ENCODE measurements at regions not wholly inside any gene's neighbourhood (a gene's known extent, or its start where the extent isn't known, plus 50 kb on each side); places are given as distances from the start of the nearest gene placed in this dataset.

DNA sequence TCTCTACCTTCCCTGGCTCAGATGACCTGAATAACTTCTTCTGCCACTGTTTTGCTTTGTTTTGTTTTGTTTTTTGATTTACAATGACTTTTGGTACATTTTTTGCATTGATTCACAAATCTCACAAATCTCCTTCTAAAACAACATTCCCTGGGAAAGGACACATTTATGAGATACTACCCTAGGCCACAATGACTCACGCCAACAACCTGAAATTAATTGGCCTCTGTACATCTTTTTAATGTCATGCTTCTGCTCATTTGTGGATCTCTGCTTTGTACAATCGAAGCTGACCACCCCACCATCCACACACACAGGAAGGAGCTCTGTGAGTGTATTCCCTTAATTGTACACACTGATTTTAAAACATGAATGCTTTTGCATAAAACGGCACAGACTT is 156.7 kb upstream of the PFKP start (continued):
- TF ChIP-seq, protein P1, sequence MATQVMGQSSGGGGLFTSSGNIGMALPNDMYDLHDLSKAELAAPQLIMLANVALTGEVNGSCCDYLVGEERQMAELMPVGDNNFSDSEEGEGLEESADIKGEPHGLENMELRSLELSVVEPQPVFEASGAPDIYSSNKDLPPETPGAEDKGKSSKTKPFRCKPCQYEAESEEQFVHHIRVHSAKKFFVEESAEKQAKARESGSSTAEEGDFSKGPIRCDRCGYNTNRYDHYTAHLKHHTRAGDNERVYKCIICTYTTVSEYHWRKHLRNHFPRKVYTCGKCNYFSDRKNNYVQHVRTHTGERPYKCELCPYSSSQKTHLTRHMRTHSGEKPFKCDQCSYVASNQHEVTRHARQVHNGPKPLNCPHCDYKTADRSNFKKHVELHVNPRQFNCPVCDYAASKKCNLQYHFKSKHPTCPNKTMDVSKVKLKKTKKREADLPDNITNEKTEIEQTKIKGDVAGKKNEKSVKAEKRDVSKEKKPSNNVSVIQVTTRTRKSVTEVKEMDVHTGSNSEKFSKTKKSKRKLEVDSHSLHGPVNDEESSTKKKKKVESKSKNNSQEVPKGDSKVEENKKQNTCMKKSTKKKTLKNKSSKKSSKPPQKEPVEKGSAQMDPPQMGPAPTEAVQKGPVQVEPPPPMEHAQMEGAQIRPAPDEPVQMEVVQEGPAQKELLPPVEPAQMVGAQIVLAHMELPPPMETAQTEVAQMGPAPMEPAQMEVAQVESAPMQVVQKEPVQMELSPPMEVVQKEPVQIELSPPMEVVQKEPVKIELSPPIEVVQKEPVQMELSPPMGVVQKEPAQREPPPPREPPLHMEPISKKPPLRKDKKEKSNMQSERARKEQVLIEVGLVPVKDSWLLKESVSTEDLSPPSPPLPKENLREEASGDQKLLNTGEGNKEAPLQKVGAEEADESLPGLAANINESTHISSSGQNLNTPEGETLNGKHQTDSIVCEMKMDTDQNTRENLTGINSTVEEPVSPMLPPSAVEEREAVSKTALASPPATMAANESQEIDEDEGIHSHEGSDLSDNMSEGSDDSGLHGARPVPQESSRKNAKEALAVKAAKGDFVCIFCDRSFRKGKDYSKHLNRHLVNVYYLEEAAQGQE (IDR thresholded peaks at IDR 0.05; ENCODE audit: unreplicated experiment), result no peak
- TF ChIP-seq STAT1 (IDR thresholded peaks at IDR 0.05; ENCODE audit: unreplicated experiment), result no peak

DNA sequence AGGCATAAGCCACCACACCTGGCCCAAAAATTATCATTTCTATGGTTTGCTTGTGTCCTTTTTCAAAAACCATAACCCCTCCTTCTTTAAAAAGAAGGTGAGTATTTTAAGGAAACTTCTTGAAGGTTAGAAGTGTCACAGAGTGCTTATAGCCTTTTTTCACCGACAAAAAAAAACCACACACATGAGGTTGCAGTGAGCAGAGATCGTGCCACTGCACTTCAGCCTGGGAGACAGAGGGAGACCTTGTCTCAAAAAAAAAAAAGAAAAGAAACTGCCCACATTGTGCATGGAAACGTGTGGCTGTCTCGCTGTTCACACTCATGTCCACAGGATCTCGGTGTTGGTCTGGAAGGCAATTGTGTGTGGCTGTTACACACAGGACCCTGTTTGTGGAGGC is 157.4 kb upstream of the PFKP start:
- H3K9me3 Mint-ChIP-seq, result no peaks in the 10 kb centered on the region
- H3K9me2 ChIP-seq (ENCODE audit: insufficient read depth), result 0 out of 2 replicates have a peak, but pooled peaks cover 7% of the 10 kb centered on the region
- H3K4me3 ChIP-seq, result no peak overlapping the region
- no peaks in the 10 kb centered on the region for H3K4me1 Mint-ChIP-seq
- no peaks in the 10 kb centered on the region for H3K36me3 Mint-ChIP-seq (ENCODE audit: low read depth)
- DNase-seq (ENCODE audit: low spot score) (no peak), ATAC-seq (no peak)
- no peaks in the 10 kb centered on the region for H3K4me1 ChIP-seq (ENCODE audit: insufficient read depth)
- H3K4me2 ChIP-seq, result no peak overlapping the region
- no peaks in the 10 kb centered on the region for H3K36me3 ChIP-seq (ENCODE audit: insufficient read depth)
- H2AFZ ChIP-seq, result no peak overlapping the region
- peaks cover 2% of the 10 kb centered on the region for H3K27me3 Mint-ChIP-seq (ENCODE audit: insufficient read depth, low read depth, poor library complexity)
- H3K27ac ChIP-seq (ENCODE audit: low read depth), result no peak overlapping the region
- H3K79me2 ChIP-seq (replicated peaks; ENCODE audit: insufficient read depth), result no peaks in the 10 kb centered on the region
- no peaks in the 10 kb centered on the region for H4K20me1 ChIP-seq (replicated peaks; ENCODE audit: insufficient read depth)
- no peak overlapping the region for H3K4me3 Mint-ChIP-seq
- H3K27ac Mint-ChIP-seq, result no peak overlapping the region
- no peaks in the 10 kb centered on the region for H3F3A ChIP-seq (replicated peaks; ENCODE audit: low read depth)
- H3K27me3 ChIP-seq (ENCODE audit: insufficient read depth), result no peaks in the 10 kb centered on the region
- TF ChIP-seq STAT1 (IDR thresholded peaks at IDR 0.05; ENCODE audit: unreplicated experiment), result no peak
- TF ChIP-seq, protein P2, sequence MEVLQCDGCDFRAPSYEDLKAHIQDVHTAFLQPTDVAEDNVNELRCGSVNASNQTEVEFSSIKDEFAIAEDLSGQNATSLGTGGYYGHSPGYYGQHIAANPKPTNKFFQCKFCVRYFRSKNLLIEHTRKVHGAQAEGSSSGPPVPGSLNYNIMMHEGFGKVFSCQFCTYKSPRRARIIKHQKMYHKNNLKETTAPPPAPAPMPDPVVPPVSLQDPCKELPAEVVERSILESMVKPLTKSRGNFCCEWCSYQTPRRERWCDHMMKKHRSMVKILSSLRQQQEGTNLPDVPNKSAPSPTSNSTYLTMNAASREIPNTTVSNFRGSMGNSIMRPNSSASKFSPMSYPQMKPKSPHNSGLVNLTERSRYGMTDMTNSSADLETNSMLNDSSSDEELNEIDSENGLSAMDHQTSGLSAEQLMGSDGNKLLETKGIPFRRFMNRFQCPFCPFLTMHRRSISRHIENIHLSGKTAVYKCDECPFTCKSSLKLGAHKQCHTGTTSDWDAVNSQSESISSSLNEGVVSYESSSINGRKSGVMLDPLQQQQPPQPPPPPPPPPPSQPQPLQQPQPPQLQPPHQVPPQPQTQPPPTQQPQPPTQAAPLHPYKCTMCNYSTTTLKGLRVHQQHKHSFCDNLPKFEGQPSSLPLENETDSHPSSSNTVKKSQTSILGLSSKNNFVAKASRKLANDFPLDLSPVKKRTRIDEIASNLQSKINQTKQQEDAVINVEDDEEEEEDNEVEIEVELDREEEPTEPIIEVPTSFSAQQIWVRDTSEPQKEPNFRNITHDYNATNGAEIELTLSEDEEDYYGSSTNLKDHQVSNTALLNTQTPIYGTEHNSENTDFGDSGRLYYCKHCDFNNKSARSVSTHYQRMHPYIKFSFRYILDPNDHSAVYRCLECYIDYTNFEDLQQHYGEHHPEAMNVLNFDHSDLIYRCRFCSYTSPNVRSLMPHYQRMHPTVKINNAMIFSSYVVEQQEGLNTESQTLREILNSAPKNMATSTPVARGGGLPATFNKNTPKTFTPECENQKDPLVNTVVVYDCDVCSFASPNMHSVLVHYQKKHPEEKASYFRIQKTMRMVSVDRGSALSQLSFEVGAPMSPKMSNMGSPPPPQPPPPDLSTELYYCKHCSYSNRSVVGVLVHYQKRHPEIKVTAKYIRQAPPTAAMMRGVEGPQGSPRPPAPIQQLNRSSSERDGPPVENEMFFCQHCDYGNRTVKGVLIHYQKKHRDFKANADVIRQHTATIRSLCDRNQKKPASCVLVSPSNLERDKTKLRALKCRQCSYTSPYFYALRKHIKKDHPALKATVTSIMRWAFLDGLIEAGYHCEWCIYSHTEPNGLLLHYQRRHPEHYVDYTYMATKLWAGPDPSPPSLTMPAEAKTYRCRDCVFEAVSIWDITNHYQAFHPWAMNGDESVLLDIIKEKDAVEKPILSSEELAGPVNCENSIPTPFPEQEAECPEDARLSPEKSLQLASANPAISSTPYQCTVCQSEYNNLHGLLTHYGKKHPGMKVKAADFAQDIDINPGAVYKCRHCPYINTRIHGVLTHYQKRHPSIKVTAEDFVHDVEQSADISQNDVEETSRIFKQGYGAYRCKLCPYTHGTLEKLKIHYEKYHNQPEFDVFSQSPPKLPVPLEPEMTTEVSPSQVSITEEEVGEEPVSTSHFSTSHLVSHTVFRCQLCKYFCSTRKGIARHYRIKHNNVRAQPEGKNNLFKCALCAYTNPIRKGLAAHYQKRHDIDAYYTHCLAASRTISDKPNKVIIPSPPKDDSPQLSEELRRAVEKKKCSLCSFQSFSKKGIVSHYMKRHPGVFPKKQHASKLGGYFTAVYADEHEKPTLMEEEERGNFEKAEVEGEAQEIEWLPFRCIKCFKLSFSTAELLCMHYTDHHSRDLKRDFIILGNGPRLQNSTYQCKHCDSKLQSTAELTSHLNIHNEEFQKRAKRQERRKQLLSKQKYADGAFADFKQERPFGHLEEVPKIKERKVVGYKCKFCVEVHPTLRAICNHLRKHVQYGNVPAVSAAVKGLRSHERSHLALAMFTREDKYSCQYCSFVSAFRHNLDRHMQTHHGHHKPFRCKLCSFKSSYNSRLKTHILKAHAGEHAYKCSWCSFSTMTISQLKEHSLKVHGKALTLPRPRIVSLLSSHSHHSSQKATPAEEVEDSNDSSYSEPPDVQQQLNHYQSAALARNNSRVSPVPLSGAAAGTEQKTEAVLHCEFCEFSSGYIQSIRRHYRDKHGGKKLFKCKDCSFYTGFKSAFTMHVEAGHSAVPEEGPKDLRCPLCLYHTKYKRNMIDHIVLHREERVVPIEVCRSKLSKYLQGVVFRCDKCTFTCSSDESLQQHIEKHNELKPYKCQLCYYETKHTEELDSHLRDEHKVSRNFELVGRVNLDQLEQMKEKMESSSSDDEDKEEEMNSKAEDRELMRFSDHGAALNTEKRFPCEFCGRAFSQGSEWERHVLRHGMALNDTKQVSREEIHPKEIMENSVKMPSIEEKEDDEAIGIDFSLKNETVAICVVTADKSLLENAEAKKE (CRISPR knock-in tag; IDR thresholded peaks at IDR 0.05), result no peak
- TF ChIP-seq, protein P1 (IDR thresholded peaks at IDR 0.05; ENCODE audit: unreplicated experiment), result no peak
- TF ChIP-seq, protein P3, sequence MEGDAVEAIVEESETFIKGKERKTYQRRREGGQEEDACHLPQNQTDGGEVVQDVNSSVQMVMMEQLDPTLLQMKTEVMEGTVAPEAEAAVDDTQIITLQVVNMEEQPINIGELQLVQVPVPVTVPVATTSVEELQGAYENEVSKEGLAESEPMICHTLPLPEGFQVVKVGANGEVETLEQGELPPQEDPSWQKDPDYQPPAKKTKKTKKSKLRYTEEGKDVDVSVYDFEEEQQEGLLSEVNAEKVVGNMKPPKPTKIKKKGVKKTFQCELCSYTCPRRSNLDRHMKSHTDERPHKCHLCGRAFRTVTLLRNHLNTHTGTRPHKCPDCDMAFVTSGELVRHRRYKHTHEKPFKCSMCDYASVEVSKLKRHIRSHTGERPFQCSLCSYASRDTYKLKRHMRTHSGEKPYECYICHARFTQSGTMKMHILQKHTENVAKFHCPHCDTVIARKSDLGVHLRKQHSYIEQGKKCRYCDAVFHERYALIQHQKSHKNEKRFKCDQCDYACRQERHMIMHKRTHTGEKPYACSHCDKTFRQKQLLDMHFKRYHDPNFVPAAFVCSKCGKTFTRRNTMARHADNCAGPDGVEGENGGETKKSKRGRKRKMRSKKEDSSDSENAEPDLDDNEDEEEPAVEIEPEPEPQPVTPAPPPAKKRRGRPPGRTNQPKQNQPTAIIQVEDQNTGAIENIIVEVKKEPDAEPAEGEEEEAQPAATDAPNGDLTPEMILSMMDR (conservative IDR thresholded peaks at IDR 0.05; ENCODE audit: low read depth in 2 of 2), result no peak
- no peak for TF ChIP-seq ZNF114 (CRISPR knock-in tag; IDR thresholded peaks at IDR 0.05)
- TF ChIP-seq ZNF331 (CRISPR knock-in tag; IDR thresholded peaks at IDR 0.05; ENCODE audit: low read depth), result no peak
- no peak for TF ChIP-seq CREB1 (CRISPR knock-in tag; IDR thresholded peaks at IDR 0.05; ENCODE audit: low read depth)
- TF ChIP-seq JUNB (IDR thresholded peaks at IDR 0.05; ENCODE audit: unreplicated experiment), result no peak
- TF ChIP-seq EZH2phosphoT487 (IDR thresholded peaks at IDR 0.05; ENCODE audit: unreplicated experiment), result no peak
- no peak for TF ChIP-seq NANOG (IDR thresholded peaks at IDR 0.05; ENCODE audit: borderline replicate concordance)
- no peak for TF ChIP-seq POLR2AphosphoS5 (IDR thresholded peaks at IDR 0.05; ENCODE audit: low read depth)
